ENCODE measurements at regions not wholly inside any gene's neighbourhood (a gene's known extent, or its start where the extent isn't known, plus 50 kb on each side); places are given as distances from the start of the nearest gene placed in this dataset.
"Not testable (repeated sequence)": the region's sequence is repeated elsewhere in the genome, so short reads cannot be mapped to it uniquely, and the experiment has no call there.

- no peak for DNase-seq
These were observed 115.7 kb upstream of the CACNA2D1 start for GRCh38 chr7:82559193-82559805.

- no peak for DNase-seq
These were observed 106.2 kb upstream of the CACNA2D1 start for GRCh38 chr7:82549616-82550285.

- DNase-seq: no peak
These were observed 104.6 kb upstream of the CACNA2D1 start for GRCh38 chr7:82548141-82548688.

GRCh38 chr7:82542665-82543064 lies 99.1 kb upstream of the CACNA2D1 start:
- no peak for DNase-seq

GRCh38 chr7:82539969-82540368 lies 96.4 kb upstream of the CACNA2D1 start:
- no peak for DNase-seq

- no peak for DNase-seq
These were observed 91.1 kb upstream of the CACNA2D1 start for GRCh38 chr7:82534684-82535083.

GRCh38 chr7:82530361-82530760 lies 86.8 kb upstream of the CACNA2D1 start:
- no peak for DNase-seq

- no peak for DNase-seq
These were observed 85.2 kb upstream of the CACNA2D1 start for GRCh38 chr7:82528577-82529310.

GRCh38 chr7:82527851-82528250 lies 84.3 kb upstream of the CACNA2D1 start:
- no peak for DNase-seq

GRCh38 chr7:82521906-82522445 lies 78.4 kb upstream of the CACNA2D1 start:
- DNase-seq: no peak

- no peak for DNase-seq
These were observed 73.5 kb upstream of the CACNA2D1 start for GRCh38 chr7:82517050-82517449.

GRCh38 chr7:82511542-82511941 lies 68.0 kb upstream of the CACNA2D1 start:
- no peak for DNase-seq

- DNase-seq: no peak
These were observed 64.5 kb upstream of the CACNA2D1 start for GRCh38 chr7:82507976-82508677.

- DNase-seq: no peak
These were observed 63.9 kb upstream of the CACNA2D1 start for GRCh38 chr7:82507365-82507975.

- DNase-seq: no peak
These were observed 63.1 kb upstream of the CACNA2D1 start for GRCh38 chr7:82506702-82507101.

GRCh38 chr7:82506208-82506607 lies 62.6 kb upstream of the CACNA2D1 start:
- no peak for DNase-seq

- no peak for DNase-seq
These were observed 57.8 kb upstream of the CACNA2D1 start for GRCh38 chr7:82501346-82501745.

GRCh38 chr7:82499546-82499945 lies 56.0 kb upstream of the CACNA2D1 start:
- not testable (repeated sequence) for DNase-seq

- no peak for DNase-seq
These were observed 50.8 kb upstream of the CACNA2D1 start for GRCh38 chr7:82494420-82494819.
